ENCODE measurements at regions not wholly inside any gene's neighbourhood (a gene's known extent, or its start where the extent isn't known, plus 50 kb on each side); places are given as distances from the start of the nearest gene placed in this dataset.

DNA sequence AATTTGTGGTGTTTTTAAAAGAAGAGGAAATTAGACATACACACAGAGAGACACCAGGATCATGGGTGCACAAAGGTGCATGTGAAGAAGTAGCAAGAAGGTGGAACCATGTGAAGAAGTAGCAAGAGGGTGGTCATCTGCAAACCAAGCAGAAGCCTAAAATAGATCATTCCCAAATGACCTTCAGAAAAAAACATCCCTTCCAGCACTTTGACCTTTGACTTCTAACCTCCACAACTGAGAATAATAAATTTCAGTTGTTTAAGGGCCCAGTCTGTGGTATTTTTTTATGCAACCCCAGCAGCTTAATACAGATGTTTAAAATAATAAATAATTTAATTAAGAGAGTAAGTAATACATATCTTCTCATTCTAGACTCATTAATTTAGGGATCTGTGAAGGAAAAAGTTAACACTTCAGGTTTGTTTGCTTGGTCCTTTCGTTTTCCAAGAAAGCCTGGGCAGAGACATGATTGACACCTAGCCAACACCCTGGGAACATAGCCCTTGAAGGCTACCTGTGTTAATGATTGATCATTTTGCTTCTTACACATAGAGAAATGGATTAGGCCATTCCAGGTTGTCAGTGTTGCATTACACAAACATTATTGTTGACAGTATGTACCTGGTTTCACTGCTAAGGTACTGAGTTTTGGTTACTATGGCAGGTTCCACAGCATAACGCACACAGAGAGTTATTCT is 1331.2 kb upstream of the GBE1 start:
- DNase-seq (ENCODE audit: low read depth, low spot score) = no peak

DNA sequence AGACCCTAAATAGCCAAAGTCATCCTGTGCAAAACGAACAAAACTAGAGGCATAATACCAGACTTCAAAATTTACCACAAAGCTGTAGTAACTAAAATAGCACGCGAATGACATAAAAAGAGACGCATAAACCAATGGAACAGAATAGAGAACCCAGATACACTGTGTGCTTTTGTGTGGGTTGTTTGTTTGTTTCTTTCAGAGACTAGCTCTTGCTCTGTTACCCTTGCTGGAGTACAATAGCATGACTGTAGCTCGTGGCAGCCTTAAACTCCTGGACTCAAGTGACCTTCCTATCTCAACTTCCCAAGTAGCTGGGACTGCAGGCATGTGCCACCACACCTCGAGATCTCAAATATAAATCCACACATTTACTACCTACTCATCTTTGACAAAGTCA is 1314.6 kb upstream of the GBE1 start:
- DNase-seq (ENCODE audit: low read depth, low spot score) = no peak

DNA sequence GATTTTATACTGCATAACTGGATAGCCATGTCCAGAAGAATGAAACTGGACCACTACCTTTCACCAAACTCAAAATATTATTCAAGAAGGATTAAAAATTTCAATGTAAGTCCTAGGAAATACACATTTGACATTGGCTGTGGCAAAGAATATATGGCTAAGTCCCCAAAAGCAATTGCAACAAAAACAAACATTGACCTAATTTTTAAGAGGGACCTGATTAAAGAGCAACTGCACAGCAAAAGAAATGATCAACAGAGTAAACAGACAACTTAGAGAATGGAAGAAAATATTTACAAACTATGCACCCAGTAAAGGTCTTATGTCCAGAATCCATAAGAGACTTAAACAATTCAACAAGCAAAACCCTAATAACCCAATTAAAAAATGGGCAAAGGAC is 1313.0 kb upstream of the GBE1 start:
- DNase-seq (ENCODE audit: low read depth, low spot score) = no peak

DNA sequence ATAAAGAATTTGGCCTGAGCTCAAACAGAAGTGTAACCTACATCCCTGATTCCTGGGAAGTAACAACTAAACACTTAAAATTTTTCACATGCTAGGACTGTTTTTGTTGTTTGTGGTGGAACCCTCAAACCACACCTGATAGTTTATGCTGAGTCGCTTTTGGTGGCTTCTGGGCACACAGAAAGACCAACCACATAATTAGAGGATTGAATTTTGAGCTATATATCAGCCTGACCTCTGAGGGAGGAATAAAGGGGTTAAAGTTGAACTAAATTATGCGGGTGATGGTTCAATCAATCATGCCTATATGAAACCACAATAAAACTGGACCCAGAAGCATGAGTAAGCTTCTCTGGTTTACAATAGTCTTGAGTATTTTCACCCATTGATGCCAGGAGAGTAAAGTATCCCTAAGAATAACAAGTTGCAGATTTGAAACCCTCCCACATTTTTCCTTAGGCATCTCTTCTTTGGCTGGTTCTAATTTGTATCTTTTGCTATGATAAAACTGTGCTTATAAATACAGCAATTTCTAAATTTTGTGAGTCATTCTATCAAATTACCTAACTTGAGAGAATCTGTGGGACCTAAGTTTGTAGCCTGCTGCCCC is 1304.5 kb upstream of the GBE1 start:
- no peak for DNase-seq (ENCODE audit: low read depth, low spot score)

DNA sequence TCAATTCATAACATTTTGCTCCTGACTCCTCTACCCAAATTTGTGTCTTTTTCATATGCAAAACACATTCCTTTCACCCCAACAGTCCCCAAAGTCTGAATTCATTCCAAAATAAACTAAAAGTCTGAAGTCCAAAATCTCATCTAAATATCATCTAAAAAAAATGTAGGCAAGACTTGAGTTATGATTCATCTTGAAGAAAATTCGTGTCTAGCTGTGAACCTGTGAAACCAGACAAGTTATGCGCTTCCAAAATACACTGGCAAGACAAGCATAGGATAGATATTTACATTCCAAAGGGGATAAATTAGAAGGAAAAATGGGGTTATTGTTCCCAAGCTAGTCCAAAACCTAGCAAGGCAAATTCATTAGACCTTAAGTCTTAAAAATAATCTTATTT is 1302.0 kb upstream of the GBE1 start:
- DNase-seq (ENCODE audit: low read depth, low spot score) = no peak

DNA sequence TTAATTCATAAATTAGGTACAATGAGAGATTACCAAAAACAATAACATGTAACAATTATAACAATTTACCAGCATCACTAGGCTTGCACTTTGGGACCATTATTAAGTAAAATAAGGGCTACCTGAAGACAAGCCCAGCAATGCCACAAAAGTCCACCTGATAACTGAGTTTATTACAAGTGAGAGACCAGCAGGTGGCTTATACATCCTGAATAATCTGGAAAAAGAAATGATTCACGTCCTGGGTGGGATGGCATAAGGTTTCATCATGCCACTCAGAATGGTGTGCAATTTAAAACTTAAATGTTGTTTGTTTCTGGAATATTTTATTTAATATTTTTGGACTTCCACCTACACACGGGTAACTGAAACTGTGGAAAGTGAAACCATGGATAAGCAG is 1287.1 kb upstream of the GBE1 start:
- no peak for DNase-seq (ENCODE audit: low read depth, low spot score)

DNA sequence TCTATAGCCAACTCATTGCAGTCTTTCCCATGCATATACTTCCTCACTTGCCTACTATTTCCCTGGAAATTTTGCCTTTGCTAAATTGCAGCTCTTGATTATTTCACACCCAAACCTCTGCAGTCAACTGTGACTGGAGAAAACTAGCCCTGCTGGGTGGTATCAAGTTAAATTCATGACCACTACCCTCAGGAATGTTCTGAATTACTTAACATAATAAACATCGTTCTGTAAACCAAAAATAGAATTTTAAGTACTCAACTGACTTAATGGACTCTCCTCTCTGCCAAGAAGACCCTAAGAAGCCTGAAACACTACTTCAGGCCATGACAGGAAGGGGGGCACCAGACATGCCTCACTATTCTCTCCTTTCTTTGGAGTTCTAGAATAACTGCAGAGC is 1278.0 kb upstream of the GBE1 start:
- no peak for DNase-seq (ENCODE audit: low read depth, low spot score)

DNA sequence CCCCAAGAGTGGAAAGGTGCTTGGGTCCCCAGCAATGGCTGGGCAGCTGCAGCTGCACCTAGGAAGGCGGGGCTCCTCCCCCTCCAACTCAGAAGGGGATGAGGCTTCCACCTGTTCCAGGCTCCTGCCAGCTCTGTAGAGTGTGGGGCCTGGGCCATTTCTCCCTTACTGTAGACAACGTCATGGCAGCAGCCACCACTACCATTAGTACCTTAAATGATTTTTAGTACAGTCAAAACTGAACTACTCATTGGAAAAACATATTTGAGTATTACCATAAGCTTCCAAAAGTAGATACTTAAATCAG is 1274.2 kb upstream of the GBE1 start:
- DNase-seq (ENCODE audit: low read depth, low spot score) = no peak

DNA sequence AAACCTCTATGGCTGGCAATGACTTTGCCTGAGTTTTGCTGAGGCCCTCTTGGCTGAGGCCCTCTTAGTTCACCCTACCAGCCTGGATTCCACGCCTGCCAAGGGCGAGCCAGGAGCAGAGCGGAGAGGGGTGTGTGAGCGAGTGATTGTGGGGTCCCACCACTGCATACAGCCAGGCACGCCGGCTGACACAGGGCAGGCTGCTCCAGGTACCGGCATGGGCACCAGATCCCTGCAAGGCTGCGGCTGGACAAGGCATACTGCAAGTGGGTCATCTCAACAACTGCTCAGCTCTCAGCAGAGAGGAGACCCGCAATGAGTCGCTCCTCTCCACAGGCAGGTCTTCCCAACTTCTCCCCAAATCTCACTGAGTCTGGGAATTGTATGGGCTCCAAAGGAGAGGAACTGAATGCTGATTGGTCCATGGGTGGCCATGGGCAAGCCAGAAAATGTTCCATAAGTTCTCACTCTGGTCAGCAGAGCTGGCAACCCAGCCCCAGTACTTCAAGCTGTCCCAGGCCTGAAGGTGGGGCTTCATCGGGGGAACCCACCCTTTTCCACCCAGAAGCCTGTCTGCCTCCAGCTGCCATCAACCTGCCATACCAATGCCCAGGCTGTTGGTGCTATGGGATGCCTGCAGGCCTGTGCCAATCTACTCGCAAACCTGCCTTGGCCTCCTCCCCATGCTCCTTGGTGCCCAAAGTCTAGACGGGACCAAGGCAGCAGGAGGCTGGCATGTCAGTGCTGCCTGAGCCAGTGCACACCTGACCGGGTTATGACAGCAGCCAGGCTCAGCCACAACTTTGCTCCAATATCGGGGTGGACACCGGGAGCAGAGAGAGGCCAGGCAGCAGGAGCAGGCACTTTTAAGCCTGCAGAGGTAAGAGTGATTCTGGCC is 1273.6 kb upstream of the GBE1 start:
- DNase-seq (ENCODE audit: low read depth, low spot score) = no peak

DNA sequence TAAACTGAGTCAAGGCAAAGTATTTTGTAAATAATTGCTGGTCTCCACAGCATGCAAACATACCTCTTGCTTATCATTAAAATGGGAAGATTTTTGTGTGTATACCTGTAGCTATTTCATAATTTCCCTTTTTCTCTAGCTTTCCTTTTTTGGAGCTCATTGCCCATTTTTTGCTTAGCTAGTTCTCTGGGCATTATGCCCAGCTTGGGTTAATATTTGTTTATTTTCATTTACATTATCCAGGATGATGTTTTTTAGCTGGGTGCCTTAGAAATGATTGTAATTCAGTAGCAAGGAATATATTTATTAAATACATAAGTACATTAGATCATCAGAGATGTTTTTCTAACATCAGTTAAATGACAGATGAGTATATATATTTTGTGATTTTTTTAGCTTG is 1271.7 kb upstream of the GBE1 start:
- no peak for DNase-seq (ENCODE audit: low read depth, low spot score)

DNA sequence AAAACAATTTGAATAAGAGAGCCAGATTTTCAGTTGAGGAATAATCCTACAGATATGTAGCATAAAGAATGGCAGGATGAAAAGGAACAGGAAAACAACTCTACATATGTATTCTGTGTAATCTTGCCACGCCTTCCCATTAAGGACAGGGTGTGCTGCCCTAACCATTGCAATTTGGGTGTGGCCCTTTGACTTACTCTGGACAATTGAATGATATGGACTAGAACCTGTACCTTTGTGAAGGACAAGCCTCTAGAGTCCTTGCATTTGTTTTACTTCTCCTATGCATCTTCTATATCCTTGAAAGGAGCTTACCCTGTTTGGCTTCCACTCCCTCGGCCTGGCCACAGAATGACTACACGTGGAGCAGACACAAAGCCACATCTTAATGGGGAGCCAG is 1261.6 kb upstream of the GBE1 start:
- DNase-seq (ENCODE audit: low read depth, low spot score) = no peak

DNA sequence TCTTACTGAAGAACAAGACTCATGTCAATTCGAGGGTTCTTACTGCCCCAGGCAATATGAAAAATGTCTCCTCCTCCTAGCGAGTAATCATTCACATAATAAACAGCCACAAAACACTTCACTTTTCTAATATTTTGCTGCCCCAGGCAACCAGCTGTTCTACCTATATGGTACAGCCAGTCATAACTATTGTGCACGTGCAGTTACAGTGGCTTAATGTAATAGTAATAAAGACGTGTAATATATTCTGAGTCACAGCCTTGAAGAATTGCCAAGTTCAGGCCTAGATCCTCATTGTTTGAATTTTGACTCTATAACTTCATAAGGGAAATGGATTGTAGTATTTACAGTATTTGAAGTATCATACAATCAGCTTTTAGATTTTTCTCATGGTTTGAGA is 1250.0 kb upstream of the GBE1 start:
- DNase-seq (ENCODE audit: low read depth, low spot score) = no peak

DNA sequence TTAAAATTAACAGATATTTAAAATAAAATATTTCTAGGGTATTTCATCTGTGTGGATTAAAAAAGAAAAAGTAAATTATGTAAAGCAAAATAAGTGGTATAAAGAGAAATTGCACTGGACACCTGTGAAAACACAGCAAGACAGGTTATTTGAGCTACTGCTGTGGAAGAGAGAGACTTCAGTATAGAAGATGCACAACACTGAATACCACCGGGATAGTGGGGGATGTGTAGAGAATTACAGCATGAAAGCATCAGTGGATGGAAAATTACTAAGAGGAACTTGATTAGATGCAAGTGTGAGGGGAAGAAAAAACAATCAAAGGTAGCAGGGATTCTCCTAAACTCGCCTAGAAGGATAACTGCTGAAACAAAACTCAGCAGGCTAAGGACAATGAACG is 1242.5 kb upstream of the GBE1 start:
- DNase-seq (ENCODE audit: low read depth, low spot score) = no peak

DNA sequence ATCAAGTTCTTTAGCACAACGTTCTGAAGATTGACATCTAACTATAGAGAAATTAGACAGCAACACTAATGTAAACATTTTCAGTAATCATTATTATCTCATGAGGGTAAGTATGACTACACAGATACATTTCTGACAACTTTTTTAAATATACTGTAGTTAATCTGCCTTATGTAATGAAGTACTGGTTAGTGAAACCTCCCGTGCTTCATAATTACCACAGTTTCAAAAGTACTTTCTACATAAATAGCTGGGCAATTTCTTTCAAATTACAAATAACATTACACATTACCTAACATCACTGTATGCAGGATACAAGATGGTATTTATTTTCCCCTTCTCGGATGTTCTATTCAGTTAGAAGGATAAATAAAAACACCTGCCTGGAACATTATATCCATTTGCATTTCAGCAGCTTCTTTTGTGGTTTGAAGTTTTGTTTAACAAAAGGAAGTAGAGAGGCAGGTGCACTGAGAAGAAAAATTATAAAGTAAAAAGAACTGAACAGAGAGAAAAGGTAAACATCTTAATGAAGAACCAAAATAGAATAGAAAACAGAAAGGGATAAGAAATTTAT is 1241.5 kb upstream of the GBE1 start:
- no peak for DNase-seq (ENCODE audit: low read depth, low spot score)

DNA sequence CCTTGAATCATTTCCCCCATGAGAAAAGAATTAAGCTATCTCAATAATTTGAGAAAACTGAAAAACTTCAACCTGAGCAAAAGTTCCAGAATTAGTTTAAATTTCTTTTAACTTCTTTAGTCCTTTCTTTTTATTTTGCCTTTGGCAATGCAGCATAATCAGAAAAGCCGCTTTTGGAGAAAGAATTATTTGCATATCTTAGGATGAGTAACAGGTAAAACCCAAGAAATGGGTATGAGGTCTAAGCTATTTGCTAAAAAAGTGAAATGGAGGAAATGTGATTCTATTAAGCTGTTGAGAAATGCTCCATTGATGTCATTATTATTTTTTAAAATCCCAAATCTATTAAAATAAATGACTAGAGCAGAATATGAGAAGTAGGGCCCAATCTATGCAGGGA is 1238.3 kb upstream of the GBE1 start:
- no peak for DNase-seq (ENCODE audit: low read depth, low spot score)

DNA sequence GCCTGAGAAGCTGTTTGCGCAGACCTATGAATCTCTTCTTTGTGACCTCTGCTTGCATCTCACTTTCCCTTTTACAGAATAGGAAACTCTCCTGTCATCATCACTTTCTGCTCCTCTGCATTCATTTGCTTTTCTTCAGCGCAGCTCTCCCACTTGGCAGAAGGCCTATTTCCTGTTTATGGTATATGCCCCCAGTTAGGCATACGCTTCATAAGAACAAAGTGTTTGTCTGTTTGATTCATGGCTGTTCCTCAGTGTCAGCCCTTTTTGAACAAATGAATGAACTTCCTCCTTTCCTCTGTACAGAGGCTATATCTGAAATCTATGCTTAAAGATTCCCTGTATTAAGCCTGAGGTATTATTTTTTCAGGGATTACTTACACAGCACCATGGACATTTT is 1216.9 kb upstream of the GBE1 start:
- no peak for DNase-seq (ENCODE audit: low read depth, low spot score)

DNA sequence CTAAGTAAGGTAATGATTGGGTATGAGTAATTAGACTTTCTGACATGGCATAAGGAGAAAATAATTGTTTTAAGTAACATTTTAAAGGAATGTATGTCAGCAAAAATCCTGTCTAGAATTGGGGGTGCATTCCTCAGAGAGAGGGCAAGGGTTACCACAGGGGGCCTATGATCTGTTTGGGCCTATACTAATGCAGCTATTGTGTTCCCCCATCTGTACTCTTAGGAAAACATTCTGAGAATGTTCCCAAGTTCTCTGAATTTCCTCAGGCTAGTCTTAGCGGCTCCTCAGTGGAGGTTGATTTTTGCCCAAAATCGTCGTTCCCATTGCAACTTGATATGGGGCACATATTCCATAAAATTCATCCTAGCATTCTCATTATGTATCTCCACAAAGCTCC is 1216.4 kb upstream of the GBE1 start:
- DNase-seq (ENCODE audit: low read depth, low spot score) = no peak

DNA sequence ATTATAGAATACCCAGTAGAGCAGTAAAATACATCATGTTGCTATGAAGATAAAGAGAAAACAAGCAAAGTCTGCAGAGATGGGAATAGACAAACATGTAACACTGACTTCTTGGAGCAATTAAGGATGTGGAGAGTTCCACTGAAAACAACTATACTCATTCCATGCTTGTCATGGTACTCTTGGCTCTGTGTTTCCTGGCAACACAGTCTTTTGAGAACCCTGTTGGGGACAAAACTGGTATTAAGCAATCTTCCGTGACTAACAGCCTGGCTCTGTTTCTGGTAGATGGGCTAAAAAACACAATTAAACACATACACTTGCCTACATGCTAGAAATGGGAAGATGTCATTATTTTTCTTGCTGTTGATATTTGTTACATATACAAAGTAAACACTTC is 1212.3 kb upstream of the GBE1 start:
- no peak for DNase-seq (ENCODE audit: low read depth, low spot score)

DNA sequence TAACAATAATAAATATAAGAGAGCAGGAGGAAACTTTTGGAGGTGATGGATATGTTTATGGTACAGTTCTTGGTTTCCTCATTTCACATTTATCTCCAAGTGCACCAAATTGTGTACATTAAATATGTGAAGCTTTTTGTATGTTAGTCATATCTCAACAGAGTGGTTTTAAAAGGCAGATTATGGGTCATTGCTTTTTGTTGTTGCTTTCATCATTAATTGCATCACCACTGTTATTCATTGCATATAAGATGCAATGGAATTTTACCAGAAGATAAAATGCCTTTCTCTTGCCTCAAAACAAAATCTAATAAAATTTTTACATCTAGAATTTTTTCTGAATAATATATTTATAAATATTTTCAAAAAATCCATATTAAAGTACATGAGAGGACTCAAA is 1198.9 kb upstream of the GBE1 start:
- DNase-seq (ENCODE audit: low read depth, low spot score) = no peak

DNA sequence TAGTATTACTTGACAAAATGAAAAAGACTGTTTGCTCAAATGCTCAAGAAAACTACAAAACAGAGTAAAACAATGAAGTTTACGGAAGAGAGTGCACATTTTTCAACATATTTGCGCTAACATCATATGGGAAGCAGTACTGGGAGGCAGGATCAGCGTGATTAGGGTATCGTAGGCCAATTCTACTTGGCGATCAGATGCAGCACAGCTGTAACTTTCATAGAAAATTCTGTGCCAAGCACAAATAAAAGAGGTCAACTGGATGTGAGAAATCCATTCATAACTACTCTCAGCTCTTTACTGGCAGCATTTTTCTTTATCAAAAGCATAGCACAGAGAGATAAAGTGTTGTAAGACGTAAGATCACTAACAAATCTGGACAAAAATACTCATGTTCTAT is 1196.3 kb upstream of the GBE1 start:
- no peak for DNase-seq (ENCODE audit: low read depth, low spot score)

DNA sequence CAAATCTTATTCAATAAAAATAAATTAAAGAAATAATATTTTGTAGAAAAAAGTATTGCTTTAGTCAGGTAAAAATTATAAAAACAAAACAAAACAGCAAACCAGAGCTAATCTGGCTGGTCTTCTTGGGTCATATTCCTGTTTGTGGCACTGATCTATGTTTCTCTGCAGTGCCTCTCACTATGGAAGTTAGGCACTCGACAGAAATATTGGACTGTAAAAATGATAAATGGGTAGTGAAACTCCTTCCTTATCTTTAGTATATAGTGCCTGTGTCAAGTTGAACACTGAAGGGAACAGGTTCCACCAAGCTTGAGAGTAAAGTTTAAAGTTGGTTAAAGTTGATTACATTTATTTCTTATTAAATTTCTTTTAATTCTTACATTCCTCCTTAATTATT is 1195.6 kb upstream of the GBE1 start:
- no peak for DNase-seq (ENCODE audit: low read depth, low spot score)

DNA sequence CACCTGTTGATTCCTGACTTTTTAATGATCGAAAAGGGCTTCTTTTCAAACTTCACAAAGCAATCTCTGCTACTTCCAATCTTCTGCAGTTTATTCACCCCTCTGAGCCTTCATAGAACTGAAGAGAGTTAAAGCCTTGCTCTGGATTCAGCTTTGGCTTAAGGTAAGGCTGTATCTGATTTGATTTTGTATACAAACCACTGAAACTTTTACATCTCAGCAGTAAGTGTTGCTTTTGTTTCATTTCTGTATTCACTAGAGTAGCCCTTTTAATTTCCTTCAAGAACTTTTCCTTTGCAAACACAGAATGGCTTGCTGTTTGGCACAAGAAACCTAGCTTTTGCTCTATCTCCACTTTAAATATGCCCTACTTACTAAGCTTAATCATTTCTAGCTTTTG is 1193.0 kb upstream of the GBE1 start:
- no peak for DNase-seq (ENCODE audit: low read depth, low spot score)

DNA sequence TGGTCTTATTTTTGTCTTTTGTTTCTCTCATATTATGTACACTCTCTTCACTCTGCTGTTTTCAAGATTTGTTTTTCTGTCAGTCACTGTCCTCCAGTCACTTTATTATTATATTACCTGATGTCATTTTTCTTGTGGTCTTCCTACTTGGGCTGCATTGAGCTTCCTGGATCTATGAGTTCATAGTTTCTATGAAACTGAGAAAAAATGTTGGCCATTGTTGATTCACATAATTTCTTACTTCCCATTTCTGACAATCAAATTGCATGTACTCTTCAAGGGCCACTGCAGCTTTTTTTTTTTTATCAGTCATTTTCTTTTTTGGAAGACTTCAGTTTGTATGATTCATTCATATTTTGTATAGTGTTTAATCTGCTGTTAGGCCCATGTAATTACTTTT is 1180.6 kb upstream of the GBE1 start:
- no peak for DNase-seq (ENCODE audit: low read depth, low spot score)

Data from ELF-1 (cell line).